H1 (cell line): ENCODE measurements at regions not wholly inside any gene's neighbourhood (a gene's known extent, or its start where the extent isn't known, plus 50 kb on each side); places are given as distances from the start of the nearest gene placed in this dataset.

Source experiments
- CTCF ChIA-PET: fragments of 300-600 bp; sonication (Branson Sonifier 250); formaldehyde crosslinking; loops from one replicate; lab custom pipeline; 2021; ENCODE audit not compliant: partially characterized antibody; lab: Charles Lee
- POLR2A ChIA-PET: fragments of 300-600 bp; sonication (Branson Sonifier 250); formaldehyde crosslinking; loops from one replicate; lab custom pipeline; 2021; ENCODE audit warnings: inconsistent platforms; ENCODE audit not compliant: partially characterized antibody; lab: Charles Lee
- DNase-seq, 2 experiments: peaks; one replicate each; pipeline versions ENCODE4 v3.0.0 to v3.0.0-alpha.2; 2010 to 2022; ENCODE audit warnings: low spot score in 2 of 2, low read depth in 1 of 2, mixed read lengths in 1 of 2
- FAIRE-seq: peaks from 2 replicates; lab custom pipeline; 2011; peaks lifted over from hg19 to GRCh38; lab: Jason Lieb, UNC
- H2AFZ ChIP-seq: 2 replicates; pipeline ENCODE4 v1.8.1; 2012; ENCODE audit warnings: low read length, inconsistent platforms
- H2AK5ac ChIP-seq: 2 replicates; pipeline ENCODE4 v1.6.1; 2013; ENCODE audit warnings: low read depth, low read length
- H2BK120ac ChIP-seq: replicated peaks from 2 replicates; pipeline ENCODE3; 2013; ENCODE audit warnings: low read depth, low read length, inconsistent platforms
- H2BK12ac ChIP-seq: 2 replicates; pipeline ENCODE4 v1.6.1; 2013; ENCODE audit warnings: low read depth, low read length
- H2BK15ac ChIP-seq: 2 replicates; pipeline ENCODE4 v1.6.1; 2013; ENCODE audit warnings: low read length
- H2BK20ac ChIP-seq: 2 replicates; pipeline ENCODE4 v1.6.1; 2013; ENCODE audit warnings: low read length
- H2BK5ac ChIP-seq: 2 replicates; pipeline ENCODE4 v1.6.1; 2013; ENCODE audit warnings: low read depth, low read length
- H3K14ac ChIP-seq: 2 replicates; pipeline ENCODE4 v1.6.1; 2013; ENCODE audit warnings: inconsistent platforms; ENCODE audit not compliant: insufficient read length
- H3K18ac ChIP-seq: 2 replicates; pipeline ENCODE4 v1.6.1; 2013; ENCODE audit warnings: low read length; ENCODE audit errors: extremely low read depth
- H3K23ac ChIP-seq: 2 replicates; pipeline ENCODE4 v1.6.1; 2013; ENCODE audit warnings: inconsistent platforms; ENCODE audit not compliant: insufficient read length
- H3K23me2 ChIP-seq: 2 replicates; pipeline ENCODE4 v1.6.1; 2013; ENCODE audit warnings: low read depth, low read length
- H3K27ac ChIP-seq: 2 replicates; pipeline ENCODE4 v1.6.1; 2011; ENCODE audit warnings: low read depth, low read length, inconsistent platforms
- H3K27me3 ChIP-seq, 4 experiments: replicated peaks in 1 of 4; 1 replicate in 1 of 4; 2 replicates in 3 of 4; pipeline versions ENCODE4 v1.6.1 to v1.8.1; 2011 to 2013; ENCODE audit warnings: low read length in 3 of 4, mild to moderate bottlenecking in 3 of 4, inconsistent platforms in 2 of 4, mixed read lengths in 2 of 4, moderate library complexity in 1 of 4; ENCODE audit not compliant: control insufficient read depth in 3 of 4, insufficient read depth in 3 of 4; ENCODE audit errors: extremely low read depth in 1 of 4
- H3K36me3 ChIP-seq, 4 experiments: 2 replicates each; pipeline versions ENCODE4 v1.6.1 to v1.8.1; 2011 to 2013; ENCODE audit warnings: mild to moderate bottlenecking in 4 of 4, low read length in 3 of 4, moderate library complexity in 2 of 4, control low read depth in 1 of 4, inconsistent platforms in 1 of 4; ENCODE audit not compliant: insufficient read depth in 4 of 4, control insufficient read depth in 2 of 4
- H3K4ac ChIP-seq: replicated peaks from 2 replicates; pipeline ENCODE3; 2013; ENCODE audit warnings: low read length, low read depth, mixed read lengths, inconsistent platforms; ENCODE audit not compliant: insufficient read length
- H3K4me1 ChIP-seq, 4 experiments: replicated peaks in 1 of 4; 1 replicate in 1 of 4; 2 replicates in 3 of 4; pipeline versions ENCODE4 v1.6.1 to v1.8.1; 2011 to 2013; ENCODE audit warnings: low read length in 3 of 4, inconsistent platforms in 2 of 4, mixed read lengths in 1 of 4; ENCODE audit not compliant: insufficient read depth in 4 of 4, control insufficient read depth in 3 of 4
- H3K4me2 ChIP-seq, 2 experiments: 2 replicates each; pipeline versions ENCODE4 v1.6.1 to v1.8.1; 2011 to 2013; ENCODE audit warnings: low read depth in 2 of 2, low read length in 2 of 2, control low read depth in 1 of 2, inconsistent platforms in 1 of 2, mild to moderate bottlenecking in 1 of 2; ENCODE audit not compliant: insufficient read depth in 1 of 2
- H3K4me3 ChIP-seq, 4 experiments: fragments of 200-600, 300-600 bp in 1 of 4; sonication (generic), shearing (Covaris generic), sonication (Bioruptor Twin) in 1 of 4; 2 replicates each; pipeline versions ENCODE4 v1.5.1 to v1.8.1; 2011 to 2016; ENCODE audit warnings: low read length in 4 of 4, low read depth in 3 of 4, control low read depth in 2 of 4, inconsistent platforms in 2 of 4, mild to moderate bottlenecking in 2 of 4, mixed read lengths in 1 of 4, moderate library complexity in 1 of 4; ENCODE audit not compliant: insufficient read depth in 2 of 4; ENCODE audit errors: extremely low read depth in 1 of 4
- H3K56ac ChIP-seq: replicated peaks from 2 replicates; pipeline ENCODE3; 2013; ENCODE audit warnings: low read depth, mild to moderate bottlenecking, mixed read lengths, low read length, inconsistent platforms; ENCODE audit not compliant: insufficient read length
- H3K79me1 ChIP-seq: 2 replicates; pipeline ENCODE4 v1.6.1; 2013; ENCODE audit warnings: low read depth, low read length, control low read depth
- H3K79me2 ChIP-seq, 2 experiments: 2 replicates each; pipeline versions ENCODE4 v1.6.1 to v1.8.1; 2012 to 2013; ENCODE audit warnings: low read length in 2 of 2, mild to moderate bottlenecking in 2 of 2, inconsistent platforms in 1 of 2; ENCODE audit not compliant: insufficient read depth in 2 of 2, control insufficient read depth in 1 of 2
- H3K9ac ChIP-seq, 4 experiments: replicated peaks in 1 of 4; 1 replicate in 1 of 4; 2 replicates in 3 of 4; pipeline versions ENCODE4 v1.6.1 to v1.8.1; 2011 to 2013; ENCODE audit warnings: low read depth in 3 of 4, low read length in 3 of 4, control low read depth in 2 of 4, mild to moderate bottlenecking in 2 of 4, moderate library complexity in 2 of 4, inconsistent platforms in 1 of 4; ENCODE audit errors: extremely low read depth in 1 of 4
- H3K9me3 ChIP-seq, 2 experiments: 2 replicates each; pipeline versions ENCODE4 v1.6.1 to v1.8.1; 2012 to 2013; ENCODE audit warnings: mild to moderate bottlenecking in 2 of 2, moderate library complexity in 2 of 2, control low read depth in 1 of 2, inconsistent platforms in 1 of 2, low read depth in 1 of 2, low read length in 1 of 2, mixed read lengths in 1 of 2; ENCODE audit not compliant: insufficient read depth in 2 of 2
- H4K20me1 ChIP-seq, 2 experiments: replicated peaks in 1 of 2; 2 replicates each; pipeline versions ENCODE3 to v1.8.1; 2011 to 2013; ENCODE audit warnings: inconsistent platforms in 2 of 2, low read length in 2 of 2, mild to moderate bottlenecking in 1 of 2; ENCODE audit not compliant: insufficient read depth in 2 of 2, control insufficient read depth in 1 of 2
- H4K5ac ChIP-seq: 2 replicates; pipeline ENCODE4 v1.6.1; 2013; ENCODE audit warnings: low read length, low read depth, mixed read lengths, inconsistent platforms; ENCODE audit not compliant: insufficient read length
- H4K8ac ChIP-seq: 2 replicates; pipeline ENCODE4 v1.8.0; 2013; ENCODE audit warnings: mild to moderate bottlenecking, moderate library complexity, low read length, inconsistent platforms; ENCODE audit not compliant: insufficient read depth; ENCODE audit errors: extremely low read depth
- H4K91ac ChIP-seq: replicated peaks from 2 replicates; pipeline ENCODE3; 2013; ENCODE audit warnings: low read length, mixed read lengths, inconsistent platforms; ENCODE audit not compliant: insufficient read length
- BRCA1 ChIP-seq: IDR thresholded peaks from 2 replicates; pipeline ENCODE4 v1.6.1; 2012; ENCODE audit warnings: low read depth, low read length, improper control_type of control experiment
- CBX5 ChIP-seq: fragments of 300-800, 300-1000 bp; sonication (generic); IDR thresholded peaks from 2 replicates; pipeline ENCODE4 v1.7.1; 2016; ENCODE audit warnings: antibody characterized with exemption, low read length, low read depth
- FOSL1 ChIP-seq: IDR thresholded peaks from 2 replicates; pipeline ENCODE4 v1.6.1; 2011; ENCODE audit warnings: mild to moderate bottlenecking, low read depth, low read length, moderate library complexity; ENCODE audit not compliant: insufficient read depth
- JUN ChIP-seq: IDR thresholded peaks from 2 replicates; pipeline ENCODE4 v1.6.1; 2011; ENCODE audit warnings: low read depth, mild to moderate bottlenecking, improper control_type of control experiment, low read length
- POLR2AphosphoS5 ChIP-seq: IDR thresholded peaks from 2 replicates; pipeline ENCODE4 v1.6.1; 2011; ENCODE audit warnings: low read depth, low read length
- RBBP5 ChIP-seq: IDR thresholded peaks from 2 replicates; pipeline ENCODE4 v1.7.1; 2012; ENCODE audit warnings: low read depth, mild to moderate bottlenecking, inconsistent platforms, low read length, moderate library complexity, borderline replicate concordance
- SIRT6 ChIP-seq: IDR thresholded peaks from one replicate; pipeline ENCODE4 v1.7.1; 2012; ENCODE audit warnings: low read length, inconsistent platforms
- SIX5 ChIP-seq: IDR thresholded peaks from 2 replicates; pipeline ENCODE4 v1.6.1; 2011; ENCODE audit warnings: mild to moderate bottlenecking, low read depth, low read length
- SP2 ChIP-seq: IDR thresholded peaks from 2 replicates; pipeline ENCODE4 v1.6.1; 2012; ENCODE audit warnings: mild to moderate bottlenecking, low read length, inconsistent platforms
- SP4 ChIP-seq: IDR thresholded peaks from 2 replicates; pipeline ENCODE4 v1.6.1; 2012; ENCODE audit warnings: low read length, inconsistent platforms
- TAF7 ChIP-seq: optimal IDR thresholded peaks from 2 replicates; pipeline ENCODE3; 2011; ENCODE audit warnings: low read depth, mild to moderate bottlenecking, inconsistent platforms, low read length, moderate library complexity, borderline replicate concordance
- TCF12 ChIP-seq: IDR thresholded peaks from 2 replicates; pipeline ENCODE4 v1.6.1; 2011; ENCODE audit warnings: low read depth, mild to moderate bottlenecking, low read length
- TEAD4 ChIP-seq: IDR thresholded peaks from 2 replicates; pipeline ENCODE4 v1.6.1; 2012; ENCODE audit warnings: low read depth, low read length, inconsistent platforms, mixed read lengths
- YY1 ChIP-seq: IDR thresholded peaks from 2 replicates; pipeline ENCODE4 v1.6.1; 2011; ENCODE audit warnings: low read depth, mild to moderate bottlenecking, low read length
- WGBS, 2 experiments: shearing (Covaris generic) in 1 of 2; methylation state at CpG; one replicate each; pipeline versions ENCODE4 v1.1.6 to v1.1.7; 2013 to 2015; ENCODE audit warnings: low lambda C conversion rate in 2 of 2, mixed read lengths in 2 of 2, inconsistent platforms in 1 of 2, low coverage in 1 of 2, missing lambda C conversion rate in 1 of 2; ENCODE audit not compliant: insufficient replicate concordance in 2 of 2, insufficient coverage in 1 of 2, insufficient read length in 1 of 2; ENCODE audit errors: extremely low coverage in 1 of 2, missing lambda C conversion rate in 1 of 2; 5-methylcytosine and 5-hydroxymethylcytosine counted together

DNA sequence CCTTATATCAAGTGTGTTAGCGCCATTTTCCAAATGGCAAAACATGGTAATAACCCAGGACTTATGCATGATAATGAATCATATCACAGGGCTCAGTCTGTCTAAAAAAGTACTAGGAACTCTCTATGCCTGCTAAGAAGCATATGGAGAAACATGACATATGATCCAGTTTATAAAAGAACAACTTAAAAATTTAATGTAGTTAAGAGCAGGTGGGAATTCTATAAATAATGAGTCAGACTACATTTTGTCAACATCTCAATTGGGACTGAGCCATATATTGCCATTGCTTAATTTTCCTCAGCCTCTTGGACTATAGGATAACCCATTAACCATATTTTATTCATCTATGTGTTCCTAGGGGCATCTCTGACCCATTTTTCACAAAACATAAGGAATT, 360.4 kb upstream of the AGA start:
- WGBS, 2 experiments, result 100% methylated on average over 1 of the region's 1 CpG; no CpG with 5 or more reads in 1 of the 2 experiments
- POLR2A ChIA-PET, result no interaction called here
- TF ChIP-seq TCF12, result no peak
- TF ChIP-seq TAF7, result no peak
- no peak for TF ChIP-seq FOSL1
- no peak for TF ChIP-seq YY1
- no peak for TF ChIP-seq BRCA1
- no peak for TF ChIP-seq TEAD4
- TF ChIP-seq JUN, result no peak
- no peak for TF ChIP-seq SP2
- no peak for TF ChIP-seq SIX5
- no peak for TF ChIP-seq RBBP5
- TF ChIP-seq POLR2AphosphoS5, result no peak
- no peak for TF ChIP-seq CBX5
- TF ChIP-seq SIRT6, result no peak
- no peak for TF ChIP-seq SP4
- H3K9me3 ChIP-seq, result no peaks in the 10 kb centered on the region
- no peak overlapping the region for H3K4me3 ChIP-seq
- no peak overlapping the region for H4K91ac ChIP-seq
- H3K9ac ChIP-seq, result no peak overlapping the region
- H2AFZ ChIP-seq, result no peak overlapping the region
- H2BK5ac ChIP-seq, result no peak overlapping the region
- H3K4me1 ChIP-seq, result no peaks in the 10 kb centered on the region
- no peaks in the 10 kb centered on the region for H3K36me3 ChIP-seq
- H2BK15ac ChIP-seq, result no peak overlapping the region
- H3K4ac ChIP-seq, result no peak overlapping the region
- H2BK20ac ChIP-seq, result no peak overlapping the region
- no peak overlapping the region for H3K18ac ChIP-seq
- no peak for FAIRE-seq
- no peak overlapping the region for H3K23ac ChIP-seq
- H2BK12ac ChIP-seq, result no peak overlapping the region
- no peaks in the 10 kb centered on the region for H3K79me1 ChIP-seq
- H3K23me2 ChIP-seq, result no peaks in the 10 kb centered on the region
- no peak overlapping the region for H3K4me2 ChIP-seq
- no peak overlapping the region for H2AK5ac ChIP-seq
- H2BK120ac ChIP-seq, result no peak overlapping the region
- H3K79me2 ChIP-seq, result no peaks in the 10 kb centered on the region
- no peak overlapping the region for H3K27ac ChIP-seq
- no peaks in the 10 kb centered on the region for H4K20me1 ChIP-seq
- no peak for DNase-seq
- H3K56ac ChIP-seq, result no peak overlapping the region
- no peaks in the 10 kb centered on the region for H3K27me3 ChIP-seq
- H4K8ac ChIP-seq, result no peak overlapping the region
- CTCF ChIA-PET, result no interaction called here
- H3K14ac ChIP-seq, result no peak overlapping the region
- no peak overlapping the region for H4K5ac ChIP-seq
